ENCODE measurements at regions not wholly inside any gene's neighbourhood (a gene's known extent, or its start where the extent isn't known, plus 50 kb on each side); places are given as distances from the start of the nearest gene placed in this dataset.

GRCh38 chr6:91310178-91310577 is 723.3 kb upstream of the MAP3K7 start:
- no peak for TF ChIP-seq CTCF (conservative IDR thresholded peaks at IDR 0.05 in 1 of 2, IDR thresholded peaks at IDR 0.05 in 1 of 2; ENCODE audit: low read depth in 1 of 2, low read length in 2 of 2)
- TF ChIP-seq EZH2 (IDR thresholded peaks at IDR 0.05; ENCODE audit: low read length, missing control alignments): no peak

Measured in fibroblast of lung (primary cell).